HG02623 (cell line): ENCODE measurements at regions not wholly inside any gene's neighbourhood (a gene's known extent, or its start where the extent isn't known, plus 50 kb on each side); places are given as distances from the start of the nearest gene placed in this dataset.
"Not testable (repeated sequence)": the region's sequence is repeated elsewhere in the genome, so short reads cannot be mapped to it uniquely, and the experiment has no call there.

Experiments used
- ATAC-seq: cut with Tn5 transposase; IDR thresholded peaks from one replicate; pipeline ENCODE4 v1.9.1; 2021; ENCODE audit warnings: moderate library complexity; ENCODE audit not compliant: unreplicated experiment

DNA sequence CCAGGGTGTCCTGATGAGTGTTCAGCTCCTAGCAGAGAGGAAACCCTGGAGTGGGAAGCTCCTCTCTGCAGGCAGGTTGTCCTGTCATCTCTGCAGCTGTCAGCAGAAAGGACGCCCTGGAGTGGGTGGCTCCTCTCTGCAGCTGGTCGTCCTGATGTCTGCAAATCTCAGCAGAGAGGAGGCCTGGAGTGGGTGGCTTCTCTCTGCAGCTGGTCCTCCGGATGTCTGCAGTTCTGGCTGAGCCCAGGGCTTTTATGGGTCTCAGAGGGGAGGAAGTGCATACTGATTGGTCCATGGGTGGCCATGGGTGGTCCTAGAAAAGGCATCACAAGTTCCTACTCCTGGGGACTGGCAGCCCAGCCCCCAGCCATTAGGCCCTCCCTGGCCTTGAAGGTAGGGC lies 102.6 kb upstream of the BNIP2 start:
- no peak for ATAC-seq

DNA sequence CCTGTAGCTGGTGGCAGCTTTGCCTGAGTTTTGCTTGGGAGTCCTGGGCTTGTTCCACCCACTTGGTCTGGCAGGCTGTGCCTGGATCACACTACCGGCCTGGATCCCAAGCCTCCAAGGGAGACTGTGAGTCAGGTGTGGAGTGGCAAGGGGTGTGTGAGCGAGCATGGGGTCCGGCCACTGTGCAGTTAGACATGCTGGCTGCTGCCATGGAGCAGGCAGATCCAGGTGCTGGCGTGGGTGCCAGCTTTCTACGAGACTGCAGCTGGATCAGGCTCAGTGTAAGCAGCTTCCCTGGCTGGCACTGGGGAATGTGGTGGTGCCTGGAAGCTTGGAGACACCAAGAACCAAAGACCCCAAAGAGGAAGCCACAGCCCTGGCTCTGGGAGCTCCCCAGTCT lies 102.0 kb upstream of the BNIP2 start:
- ATAC-seq: no peak

DNA sequence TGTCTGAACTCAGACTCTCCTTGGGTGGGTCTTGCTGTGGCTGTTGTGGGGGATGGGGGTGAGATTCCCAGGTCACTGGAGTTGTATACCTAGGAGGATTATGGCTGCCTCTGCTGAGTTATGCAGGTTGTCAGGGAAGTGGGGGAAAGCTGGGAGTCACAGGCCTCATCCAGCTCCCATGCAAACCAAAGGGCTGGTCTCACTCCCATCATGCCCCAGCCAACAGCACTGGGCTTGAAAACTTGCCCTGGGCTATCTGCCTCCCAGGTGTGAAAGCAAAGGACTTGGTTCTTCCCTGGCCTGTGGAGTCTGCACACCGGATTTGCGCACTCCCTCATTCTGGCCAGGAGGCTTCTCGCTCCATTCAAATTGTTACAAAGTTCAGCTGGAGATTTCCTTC lies 97.3 kb upstream of the BNIP2 start:
- ATAC-seq: not testable (repeated sequence)

DNA sequence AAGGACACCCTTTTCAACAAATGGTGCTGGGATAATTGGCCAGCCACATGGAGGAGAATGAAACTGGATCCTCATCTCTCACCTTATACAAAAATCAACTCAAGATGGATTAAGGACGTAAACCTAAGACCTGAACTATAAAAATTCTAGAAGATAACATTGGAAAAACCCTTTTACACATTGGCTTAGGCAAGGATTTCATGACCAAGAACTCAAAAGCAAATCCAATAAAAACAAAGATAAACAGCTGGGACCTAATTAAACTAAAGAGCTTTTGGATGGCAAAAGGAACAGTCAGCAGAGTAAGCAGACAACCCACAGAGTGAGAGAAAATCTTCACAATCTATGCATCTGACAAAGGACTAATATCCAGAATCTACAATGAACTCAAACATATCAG lies 96.9 kb upstream of the BNIP2 start:
- ATAC-seq: not testable (repeated sequence)

DNA sequence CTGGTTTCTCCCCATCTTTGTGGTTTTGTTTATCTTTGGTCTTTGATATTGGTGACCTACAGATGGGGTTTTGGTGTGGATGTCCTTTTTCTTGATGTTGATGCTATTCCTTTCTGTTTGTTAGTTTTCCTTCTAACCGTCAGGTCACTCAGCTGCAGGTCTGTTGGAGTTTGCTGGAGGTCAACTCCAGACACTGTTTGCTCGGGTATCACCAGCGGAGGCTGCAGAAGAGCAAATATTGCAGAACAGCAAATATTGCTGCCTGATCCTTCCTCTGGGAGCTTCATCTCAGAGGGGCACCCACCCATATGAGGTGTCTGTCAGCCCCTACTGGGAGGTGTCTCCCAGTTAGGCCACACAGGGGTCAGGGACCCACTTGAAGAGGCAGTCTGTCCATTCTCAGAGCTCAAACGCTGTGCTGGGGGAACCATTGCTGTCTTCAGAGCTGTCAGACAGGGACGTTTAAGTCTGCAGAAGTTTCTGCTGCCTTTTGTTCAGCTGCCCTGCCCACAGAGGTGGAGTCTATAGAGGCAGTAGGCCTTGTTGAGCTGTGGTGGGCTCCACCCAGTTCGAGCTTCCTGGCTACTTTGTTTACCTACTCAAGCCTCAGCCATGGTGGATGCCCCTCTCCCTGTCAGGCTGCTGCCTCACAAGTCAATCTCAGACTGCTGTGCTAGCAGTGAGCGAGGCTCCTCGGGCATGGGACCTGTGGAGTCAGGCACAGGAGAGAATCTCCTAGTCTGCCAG lies 94.8 kb upstream of the BNIP2 start:
- ATAC-seq: not testable (repeated sequence)

DNA sequence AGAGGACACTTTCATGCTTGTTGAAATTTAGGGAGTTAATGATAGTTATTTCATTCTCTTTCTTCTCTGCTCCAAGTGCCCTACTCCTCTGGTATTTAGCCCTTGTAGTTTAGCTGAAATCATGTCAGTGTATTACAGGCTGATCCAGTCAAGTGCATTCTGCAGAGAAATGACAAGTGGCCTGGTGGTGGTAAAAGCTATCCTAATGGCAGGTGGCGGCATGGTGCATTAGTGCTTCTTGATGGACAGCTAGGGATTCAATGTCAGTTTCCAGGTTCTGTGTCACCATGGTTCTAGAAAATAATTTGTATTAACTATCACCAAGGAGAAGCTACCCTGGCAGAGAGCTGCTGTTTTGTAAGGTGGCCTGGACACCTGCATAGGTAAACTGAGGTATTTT lies 90.0 kb upstream of the BNIP2 start:
- ATAC-seq: no peak

DNA sequence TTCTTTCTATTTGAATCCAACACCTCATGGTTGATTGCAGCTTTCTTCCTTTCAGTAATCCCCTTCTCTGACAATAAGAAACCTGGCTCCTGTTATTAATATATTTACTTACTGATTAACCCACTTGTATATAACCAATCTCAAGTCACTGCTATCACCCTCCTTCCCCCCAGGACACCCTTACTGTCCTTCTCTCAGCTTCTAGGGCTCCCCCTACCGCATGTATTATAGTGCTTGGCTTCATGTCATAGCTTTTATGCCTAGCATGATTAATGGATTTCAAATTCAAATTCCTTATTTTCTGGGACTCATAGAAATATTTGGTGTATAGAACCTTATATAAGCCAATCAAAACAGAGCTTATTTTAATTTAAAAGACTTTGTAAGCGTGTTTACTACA lies 75.7 kb upstream of the BNIP2 start:
- no peak for ATAC-seq

DNA sequence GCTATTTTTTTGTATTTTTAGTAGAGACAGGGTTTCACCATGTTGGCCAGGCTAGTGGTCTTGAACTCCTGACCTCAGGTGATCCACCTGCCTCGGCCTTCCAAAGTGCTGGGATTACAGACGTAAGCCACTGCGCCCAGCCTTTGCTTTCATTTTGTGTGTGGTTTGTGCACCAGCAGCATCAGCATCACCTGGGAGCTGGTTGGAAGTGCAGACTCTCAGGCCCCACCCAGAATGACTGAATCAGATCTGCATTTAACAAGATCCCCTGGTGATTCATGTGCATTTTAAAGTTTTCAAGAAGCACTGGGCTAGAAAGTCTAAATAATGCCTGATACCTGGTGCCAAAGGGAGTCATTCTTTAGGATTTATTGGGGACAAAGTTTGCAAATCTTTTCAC lies 73.4 kb upstream of the BNIP2 start:
- no peak for ATAC-seq

DNA sequence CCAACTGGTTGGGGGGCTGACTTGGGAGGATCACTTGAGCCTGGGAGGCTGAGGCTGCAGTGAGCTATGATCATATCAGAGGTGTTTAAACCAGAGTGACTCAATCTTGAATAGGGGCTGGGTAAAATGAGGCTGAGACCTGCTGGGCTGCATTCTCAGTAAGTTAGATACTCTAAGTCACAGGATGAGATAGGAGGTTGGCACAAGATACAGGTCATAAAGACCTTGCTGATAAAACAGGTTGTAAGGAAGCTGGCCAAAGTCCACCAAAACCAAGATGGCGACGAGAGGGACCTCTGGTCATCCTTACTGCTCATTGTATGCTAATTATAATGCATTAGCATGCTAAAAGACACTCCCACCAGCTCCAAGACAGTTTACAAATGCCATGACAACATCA lies 71.1 kb upstream of the BNIP2 start:
- not testable (repeated sequence) for ATAC-seq

DNA sequence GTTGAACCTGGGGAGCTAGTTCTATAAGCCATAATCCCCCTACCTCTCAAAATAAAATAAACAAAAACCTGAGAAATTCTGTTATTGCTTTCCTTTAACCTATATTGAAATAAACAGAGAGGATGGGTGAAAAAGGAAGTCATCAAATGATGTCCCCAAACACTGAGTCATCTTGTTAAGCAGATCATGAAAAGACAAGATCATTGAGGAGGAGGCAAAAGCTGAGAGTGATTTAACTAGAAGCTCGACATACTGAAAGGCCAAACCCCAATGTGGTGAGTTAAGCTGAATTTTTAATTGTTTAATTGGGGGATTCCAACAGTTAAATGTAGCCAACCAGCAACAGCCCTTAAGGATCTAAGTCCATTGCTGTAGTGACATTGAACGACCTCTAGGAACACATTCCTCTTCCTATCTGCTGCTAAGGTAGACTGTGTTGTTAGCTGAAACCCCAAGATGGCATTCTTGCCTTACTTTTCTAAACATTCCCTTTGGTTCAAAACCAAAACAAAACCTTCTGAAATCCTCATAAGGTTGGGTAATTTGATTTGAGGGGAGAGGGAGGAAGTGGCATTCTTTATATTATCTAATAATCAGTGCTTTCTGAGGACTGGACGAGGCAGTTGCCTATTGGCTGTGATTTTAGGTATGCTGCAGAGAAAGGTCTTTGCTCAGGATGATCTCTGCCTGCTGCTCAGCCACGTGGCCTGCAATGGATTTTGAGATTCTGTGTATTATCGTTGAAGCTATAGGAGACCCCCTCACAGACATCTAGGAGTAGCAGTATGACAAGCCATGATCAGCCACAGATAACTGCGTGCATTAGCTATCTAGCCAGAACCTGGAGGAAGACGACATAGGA lies 62.7 kb upstream of the BNIP2 start:
- no peak for ATAC-seq

DNA sequence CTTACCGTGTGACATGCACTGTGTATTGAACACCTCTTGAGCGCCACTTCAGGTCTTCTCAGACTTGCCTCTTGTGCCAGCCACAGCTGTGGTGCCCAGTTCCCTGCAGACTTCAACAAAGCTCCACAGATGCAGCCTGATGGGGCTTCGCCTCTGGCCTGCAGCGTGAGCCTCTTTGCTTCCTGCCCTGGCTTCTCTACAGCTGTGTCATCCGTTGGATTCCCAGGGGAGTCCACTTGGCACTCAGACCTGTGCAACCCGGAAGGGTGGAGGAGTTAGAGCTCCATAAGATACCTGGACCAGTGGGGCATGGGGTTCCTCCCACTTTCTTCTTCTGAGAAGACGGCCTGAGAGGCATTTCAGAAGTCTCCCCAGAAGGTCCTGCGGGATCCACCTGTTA lies 57.7 kb upstream of the BNIP2 start:
- no peak for ATAC-seq

DNA sequence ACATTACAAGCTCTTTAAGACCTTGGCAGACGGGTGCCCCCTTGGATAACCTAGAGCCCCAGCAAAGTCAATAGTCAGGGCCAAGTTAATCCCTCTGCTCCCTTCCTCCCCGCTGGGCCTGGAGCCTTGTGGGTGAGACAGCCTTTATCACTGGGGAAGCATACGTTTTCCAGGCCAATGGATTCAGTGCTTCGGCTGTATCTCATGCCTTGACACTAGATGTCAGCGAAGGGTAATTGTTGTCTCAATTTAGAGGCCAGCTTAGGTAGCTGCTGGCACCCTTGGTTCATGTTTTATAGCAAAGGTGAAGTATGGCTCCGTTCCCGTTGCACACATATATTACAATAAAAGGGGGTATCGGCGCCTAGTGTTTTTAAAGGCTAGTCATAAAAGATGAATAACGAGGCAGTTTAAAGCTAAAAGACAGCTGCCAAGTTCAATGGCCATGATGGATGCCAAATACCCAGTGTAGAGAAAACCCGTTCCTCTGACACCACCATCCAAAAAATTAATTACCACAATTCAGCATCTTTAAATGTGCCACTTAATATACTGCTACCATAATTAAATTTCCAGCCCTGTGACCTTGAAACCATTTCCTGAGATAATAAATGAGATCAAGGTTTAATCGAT lies 52.3 kb upstream of the BNIP2 start:
- no peak for ATAC-seq

DNA sequence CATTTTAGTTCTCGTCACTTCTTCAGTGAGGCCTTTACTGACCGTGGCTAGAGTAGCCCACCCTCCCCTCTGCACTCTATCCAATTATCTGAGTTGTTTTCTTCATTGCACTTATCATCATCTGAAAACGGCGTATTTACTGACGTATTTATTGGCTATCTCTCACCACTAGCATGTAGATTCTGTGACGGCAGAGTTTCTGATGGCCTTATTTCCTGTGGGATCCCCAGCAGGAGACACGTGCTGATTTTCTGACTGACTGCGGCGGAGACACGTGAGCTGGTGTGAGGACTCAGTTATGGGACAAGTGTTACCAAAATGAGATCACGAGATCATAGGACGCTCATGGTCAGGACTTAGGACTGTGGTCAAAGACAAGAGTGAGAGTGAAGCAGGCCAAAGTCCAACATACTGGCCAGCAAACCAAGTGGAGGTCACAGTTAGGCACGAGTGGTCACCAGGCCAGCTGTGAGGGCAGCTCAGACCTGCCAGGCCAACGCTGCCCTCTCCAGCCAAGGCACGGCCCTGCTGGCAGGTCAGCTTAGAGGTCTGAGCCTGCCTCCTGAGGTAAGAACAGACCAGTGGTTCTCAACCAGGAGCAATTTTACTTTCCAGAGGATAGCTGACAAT lies 50.6 kb upstream of the BNIP2 start:
- no peak for ATAC-seq
